DMS53 treated with DMSO at 0.1 percent for 48 hours (cell line): ENCODE measurements at regions not wholly inside any gene's neighbourhood (a gene's known extent, or its start where the extent isn't known, plus 50 kb on each side); places are given as distances from the start of the nearest gene placed in this dataset.

Source experiments
- DNase-seq: peaks from one replicate; lab custom pipeline; 2025; ENCODE audit not compliant: unreplicated experiment; lab: John Stamatoyannopoulos, UW

- DNase-seq = no peak
These were observed 130.2 kb upstream of the SYNDIG1 start for GRCh38 chr20:24339210-24339641.

DNA sequence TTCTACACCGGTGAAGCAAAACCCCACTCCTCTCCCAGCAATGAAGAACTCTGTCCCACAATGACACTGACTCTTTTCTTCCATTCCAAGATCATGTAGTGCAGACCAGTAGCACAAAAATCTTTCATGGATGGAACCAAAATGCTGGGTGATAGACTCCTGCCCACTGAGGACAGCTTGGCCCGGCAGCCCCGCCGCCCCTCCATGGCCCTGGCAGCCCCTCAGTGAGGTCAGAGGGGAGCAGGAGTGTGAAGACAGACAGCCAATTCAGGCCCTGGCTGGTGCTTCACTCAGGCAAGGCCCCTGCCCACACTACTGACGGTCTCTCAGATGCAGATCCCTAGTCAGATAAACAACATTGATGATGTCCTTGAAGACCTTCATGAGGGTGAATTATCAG, 131.9 kb upstream of the SYNDIG1 start:
- DNase-seq = no peak

- DNase-seq = no peak
These were observed 132.4 kb upstream of the SYNDIG1 start for GRCh38 chr20:24337069-24337468.

- no peak for DNase-seq
These were observed 134.6 kb upstream of the SYNDIG1 start for GRCh38 chr20:24334830-24335229.

- DNase-seq = no peak
These were observed 136.5 kb upstream of the SYNDIG1 start for GRCh38 chr20:24332956-24333355.

- no peak for DNase-seq
These were observed 137.5 kb upstream of the SYNDIG1 start for GRCh38 chr20:24331939-24332338.

DNA sequence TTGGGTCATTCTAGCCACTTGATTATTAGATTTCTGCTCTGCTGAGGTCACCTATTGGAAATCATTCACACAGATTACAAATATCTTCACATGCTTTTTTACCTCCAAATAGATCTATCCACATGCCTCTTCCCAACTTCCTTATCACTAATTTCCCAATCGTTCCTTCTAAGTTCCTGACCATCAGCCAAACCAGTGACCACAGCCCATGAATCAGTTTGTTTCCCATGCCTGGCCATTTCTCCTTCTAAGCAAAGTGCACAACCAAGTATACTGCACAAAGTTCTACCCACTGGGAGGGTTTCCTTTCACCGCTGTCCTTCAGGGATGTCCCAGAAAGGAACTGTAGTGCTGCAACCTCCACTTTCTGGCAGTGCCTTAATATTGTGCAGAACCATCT, 140.5 kb upstream of the SYNDIG1 start:
- no peak for DNase-seq

- DNase-seq = no peak
These were observed 147.5 kb upstream of the SYNDIG1 start for GRCh38 chr20:24321973-24322372.

- DNase-seq = no peak
These were observed 150.7 kb upstream of the SYNDIG1 start for GRCh38 chr20:24318569-24319352.

DNA sequence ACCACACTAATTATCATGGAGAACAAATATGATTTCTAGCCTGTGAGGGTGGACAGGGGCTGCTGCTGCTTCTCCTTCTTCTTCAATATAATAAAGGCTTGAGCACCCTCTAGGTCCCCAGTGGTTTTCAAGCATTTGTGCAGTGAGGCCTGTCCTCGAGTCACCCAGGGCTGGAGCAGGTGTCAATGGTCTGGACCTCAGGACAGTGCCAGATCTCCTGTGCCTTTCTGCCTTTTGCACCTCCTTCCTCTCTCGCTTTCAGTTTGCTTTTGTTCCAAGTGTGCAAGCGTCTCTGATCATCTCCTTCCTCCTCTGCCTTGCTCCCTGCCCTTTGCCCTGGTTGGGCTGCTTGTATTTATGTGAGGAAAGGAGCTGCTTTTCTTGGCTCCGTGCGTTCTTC, 152.2 kb upstream of the SYNDIG1 start:
- DNase-seq = no peak

DNA sequence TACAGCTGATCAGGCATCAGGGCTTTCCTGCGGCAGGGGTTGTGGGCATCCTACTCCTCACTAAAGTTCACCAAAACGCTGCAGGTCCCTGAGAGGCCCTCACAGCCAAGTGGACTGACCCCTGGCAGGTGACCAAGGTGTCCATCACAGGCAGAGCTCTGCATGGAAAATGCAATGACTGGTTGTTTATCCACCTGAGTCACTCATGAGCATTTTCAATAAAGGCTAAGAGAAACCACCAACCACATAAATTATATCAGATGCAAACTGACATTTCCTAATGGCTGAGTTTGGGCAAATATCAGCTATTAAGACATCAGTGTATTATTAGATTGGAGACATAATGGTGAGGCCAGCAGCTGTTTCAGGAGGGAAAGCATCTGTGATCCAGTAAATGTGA, 152.7 kb upstream of the SYNDIG1 start:
- DNase-seq = no peak

- no peak for DNase-seq
These were observed 155.4 kb upstream of the SYNDIG1 start for GRCh38 chr20:24314053-24314452.

DNA sequence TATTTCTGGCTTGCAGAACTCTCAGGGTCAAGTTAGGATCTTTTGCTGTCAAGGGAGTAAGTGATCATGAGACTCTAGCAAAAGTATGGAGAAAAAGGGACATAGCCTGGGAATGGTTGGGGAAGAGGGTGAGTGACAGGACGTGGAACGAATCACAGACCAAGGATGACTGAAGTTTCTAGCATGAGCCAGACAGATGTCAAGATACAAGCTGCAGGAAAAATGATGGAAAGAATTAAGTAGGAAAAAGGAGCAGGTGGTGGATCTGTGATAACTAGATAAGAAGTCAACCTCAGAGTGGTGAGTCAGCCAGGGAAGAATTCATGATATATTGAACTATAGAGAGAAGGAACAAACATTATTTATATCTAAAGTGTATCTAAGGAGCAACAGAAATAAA, 159.8 kb upstream of the SYNDIG1 start:
- DNase-seq = no peak

DNA sequence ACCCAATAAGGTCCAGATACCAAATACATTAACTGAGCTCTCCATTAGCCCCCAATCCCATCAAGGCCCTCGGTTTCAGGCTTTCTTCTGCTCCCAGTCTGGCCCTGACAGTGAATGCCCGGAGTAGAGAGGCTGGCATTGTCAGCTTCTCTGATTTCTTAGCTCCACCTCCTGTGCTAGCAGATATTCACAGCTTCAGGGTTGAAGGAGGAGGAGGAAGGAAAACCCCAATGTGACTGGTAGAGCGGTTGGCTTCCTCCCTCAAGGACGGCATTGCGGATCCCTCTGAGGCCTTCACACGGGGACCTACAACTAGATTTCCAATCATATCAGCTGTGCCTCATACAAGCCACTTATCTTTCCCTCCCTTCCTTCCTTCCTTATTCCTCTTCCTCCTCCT, 164.1 kb upstream of the SYNDIG1 start:
- no peak for DNase-seq

- no peak for DNase-seq
These were observed 165.1 kb upstream of the SYNDIG1 start for GRCh38 chr20:24304291-24304690.

- DNase-seq = no peak
These were observed 165.8 kb upstream of the SYNDIG1 start for GRCh38 chr20:24303393-24304170.

GRCh38 chr20:24297993-24298392, 171.4 kb upstream of the SYNDIG1 start:
- DNase-seq = no peak

DNA sequence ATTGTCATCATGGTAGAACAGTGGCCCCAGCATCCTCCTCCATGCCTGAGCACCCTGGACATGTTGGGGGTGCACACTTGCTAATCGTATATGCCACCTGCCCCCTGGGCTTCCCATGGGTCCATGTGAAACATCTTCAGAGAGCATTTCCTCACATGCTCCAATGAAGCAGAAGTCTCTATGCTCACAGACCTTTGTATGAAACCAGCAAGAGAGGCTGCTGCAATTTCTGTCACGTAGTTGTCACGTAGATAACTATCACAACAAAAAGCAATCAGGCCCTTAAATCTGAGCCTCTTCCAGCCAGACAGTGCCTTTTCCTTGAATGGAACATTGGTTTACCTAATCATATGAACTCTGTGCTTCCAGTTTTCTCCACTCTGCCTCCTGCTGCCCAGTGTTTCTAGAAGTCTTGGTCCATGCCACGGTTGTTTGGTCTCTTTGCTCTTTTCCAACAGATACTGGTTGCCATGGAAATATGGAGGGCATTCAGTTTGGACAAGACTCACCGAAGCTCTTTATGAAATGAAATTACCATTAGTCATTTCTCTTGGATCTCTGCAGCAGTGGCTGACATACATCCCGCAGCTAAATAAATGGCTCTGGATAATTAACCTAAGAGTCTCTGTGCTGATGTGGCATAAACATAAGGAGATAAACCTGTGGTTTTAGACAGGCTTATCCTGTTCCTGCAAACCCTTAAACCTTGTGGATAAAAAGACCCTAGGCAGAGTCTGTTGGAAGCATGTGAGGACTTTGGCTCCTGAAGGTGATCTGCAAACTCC, 172.8 kb upstream of the SYNDIG1 start:
- DNase-seq = no peak

GRCh38 chr20:24291014-24291413, 178.4 kb upstream of the SYNDIG1 start:
- DNase-seq = no peak

- DNase-seq = no peak
These were observed 179.5 kb upstream of the SYNDIG1 start for GRCh38 chr20:24289737-24290481.

GRCh38 chr20:24283186-24283585, 186.2 kb upstream of the SYNDIG1 start:
- DNase-seq = no peak
